ENCODE measurements at regions not wholly inside any gene's neighbourhood (a gene's known extent, or its start where the extent isn't known, plus 50 kb on each side); places are given as distances from the start of the nearest gene placed in this dataset.

- TF ChIP-seq CTCF (tag by site-specific recombination; IDR thresholded peaks at IDR 0.05) (no peak), ZNF324 (tag by site-specific recombination; IDR thresholded peaks at IDR 0.05) (no peak), ZFP41 (tag by site-specific recombination; IDR thresholded peaks at IDR 0.05; ENCODE audit: borderline replicate concordance) (no peak), ZNF10 (tag by site-specific recombination; IDR thresholded peaks at IDR 0.05) (no peak), ZNF449 (tag by site-specific recombination; IDR thresholded peaks at IDR 0.05) (no peak), ZFHX2 (tag by site-specific recombination; conservative IDR thresholded peaks at IDR 0.05) (no peak), ZNF335 (tag by site-specific recombination; conservative IDR thresholded peaks at IDR 0.05) (no peak)
Measured at GRCh38 chr13:22777207-22777606, 403.6 kb upstream of the SGCG start.
